Activated CD8-positive, alpha-beta memory T cell treated with anti-CD3 and anti-CD28 coated beads for 1 hour (primary cell): ENCODE measurements at regions not wholly inside any gene's neighbourhood (a gene's known extent, or its start where the extent isn't known, plus 50 kb on each side); places are given as distances from the start of the nearest gene placed in this dataset.

Source experiments
- DNase-seq, 2 donors: peaks; one replicate each; pipeline ENCODE4 v3.0.0-alpha.2; 2020; ENCODE audit warnings: low read depth in 1 of 2; ENCODE audit errors: extremely low read depth in 1 of 2

DNA sequence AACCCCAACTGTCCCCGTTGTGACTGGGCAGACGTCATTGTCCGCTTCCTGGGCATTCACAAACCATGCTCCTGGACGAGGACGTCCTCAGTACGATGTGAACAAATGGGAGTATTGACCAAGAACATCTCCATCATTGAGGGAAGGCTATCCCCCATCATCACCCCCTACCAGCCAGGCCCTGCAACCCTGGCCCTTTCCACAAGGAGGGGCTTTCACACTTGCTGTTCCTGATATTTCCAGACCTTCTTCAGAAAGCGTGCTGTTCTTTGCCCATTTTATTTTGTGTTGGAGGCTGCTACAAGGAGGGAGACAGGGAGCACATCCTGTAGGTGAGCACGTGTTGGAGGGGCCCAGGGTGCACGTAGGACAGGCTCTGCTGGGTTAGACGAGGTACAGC lies 277.0 kb upstream of the LRRC3B start:
- no peak for DNase-seq

DNA sequence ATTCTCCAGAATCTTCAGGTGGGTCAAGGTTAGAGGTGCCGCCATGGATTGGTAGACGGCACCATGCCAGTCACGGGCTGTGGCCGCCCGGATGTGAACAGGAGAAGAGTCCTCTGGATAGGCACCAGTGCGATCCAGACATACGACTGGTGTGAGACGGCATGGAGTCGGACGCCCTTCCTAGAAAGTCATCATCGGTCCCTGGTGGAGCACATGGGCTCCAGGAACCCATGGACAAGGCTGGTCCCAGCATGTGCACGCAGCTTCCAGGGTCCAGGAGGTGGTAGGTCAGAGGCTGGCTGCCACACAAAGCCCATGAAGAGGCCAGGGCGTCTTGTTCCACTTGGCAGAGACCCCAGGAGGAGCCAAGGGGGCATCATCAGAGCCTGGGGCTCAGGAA lies 276.1 kb upstream of the LRRC3B start:
- DNase-seq: no peak

DNA sequence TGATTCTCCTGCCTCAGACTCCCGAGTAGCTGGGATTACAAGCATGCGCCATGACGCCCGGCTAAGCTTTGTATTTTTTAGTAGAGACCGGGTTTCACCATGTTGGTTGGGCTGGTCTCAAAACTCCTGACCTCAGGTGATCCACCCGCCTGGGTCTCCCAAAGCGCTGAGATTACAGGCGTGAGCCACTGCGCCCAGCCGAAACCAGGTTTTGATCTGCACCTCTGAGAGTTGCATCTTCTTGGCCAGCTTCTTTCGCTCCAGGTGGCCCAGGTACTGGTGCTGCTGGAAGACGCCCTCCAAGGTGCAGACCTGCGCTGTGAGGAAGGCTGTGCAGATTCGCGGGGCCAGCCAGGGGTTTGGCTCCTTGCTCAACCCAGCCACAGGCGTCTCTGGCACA lies 275.4 kb upstream of the LRRC3B start:
- DNase-seq: no peak

DNA sequence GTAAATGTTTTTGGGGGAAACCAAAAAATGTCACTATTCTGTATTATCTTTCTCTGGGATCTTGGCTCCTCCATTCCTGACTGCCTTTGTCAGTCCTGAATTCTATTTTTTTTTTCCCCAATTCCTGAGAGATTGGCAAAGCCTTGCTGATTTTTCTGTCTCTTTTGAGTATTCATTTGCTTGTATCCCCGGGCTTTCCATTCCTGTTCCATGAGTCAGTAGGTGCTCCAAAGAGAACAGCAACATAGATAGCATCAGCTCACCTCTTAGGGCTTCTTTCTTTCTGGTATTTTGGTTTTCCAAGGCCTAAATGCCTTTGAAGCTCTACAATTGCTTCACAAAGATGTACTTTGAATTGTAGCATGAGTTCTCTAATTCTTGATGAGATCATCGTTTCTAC lies 271.7 kb upstream of the LRRC3B start:
- DNase-seq: no peak

DNA sequence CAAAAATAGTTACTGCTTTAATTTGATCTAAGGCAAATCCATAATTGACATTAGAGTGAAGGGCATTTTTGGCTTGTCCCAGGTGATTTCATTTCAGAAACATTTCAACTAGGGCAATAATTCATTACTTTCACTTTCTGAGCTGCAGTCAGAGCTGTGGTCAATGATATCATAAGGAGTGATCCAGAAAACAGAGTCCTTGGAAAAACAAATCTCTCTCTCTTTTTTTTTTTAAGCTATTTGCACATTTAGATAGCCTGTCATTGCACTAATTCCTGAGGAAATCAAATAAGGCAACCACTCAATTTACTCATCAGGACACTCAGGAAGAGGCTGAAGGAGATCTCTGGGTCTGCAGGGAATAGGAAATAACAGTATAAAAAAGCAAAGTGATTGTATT lies 269.5 kb upstream of the LRRC3B start:
- DNase-seq: no peak

DNA sequence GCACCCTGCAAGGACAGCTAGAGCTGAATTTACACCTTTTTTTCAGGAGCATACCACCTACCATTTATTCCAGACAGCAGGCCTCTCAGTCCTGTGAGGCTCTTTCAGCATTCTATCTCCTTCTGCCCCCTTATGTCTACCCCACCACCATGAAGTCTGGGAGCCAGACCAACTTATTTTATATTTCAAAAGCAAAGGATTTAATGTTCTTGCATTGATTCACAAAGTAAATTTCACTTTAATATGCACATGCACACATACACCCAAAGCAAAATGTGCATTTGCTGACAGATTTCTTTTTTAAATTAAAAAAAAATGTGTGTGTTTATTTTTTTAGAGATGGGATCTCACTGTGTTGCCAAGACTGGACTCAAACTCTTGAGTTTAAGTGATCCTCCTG lies 264.2 kb upstream of the LRRC3B start:
- DNase-seq: no peak

DNA sequence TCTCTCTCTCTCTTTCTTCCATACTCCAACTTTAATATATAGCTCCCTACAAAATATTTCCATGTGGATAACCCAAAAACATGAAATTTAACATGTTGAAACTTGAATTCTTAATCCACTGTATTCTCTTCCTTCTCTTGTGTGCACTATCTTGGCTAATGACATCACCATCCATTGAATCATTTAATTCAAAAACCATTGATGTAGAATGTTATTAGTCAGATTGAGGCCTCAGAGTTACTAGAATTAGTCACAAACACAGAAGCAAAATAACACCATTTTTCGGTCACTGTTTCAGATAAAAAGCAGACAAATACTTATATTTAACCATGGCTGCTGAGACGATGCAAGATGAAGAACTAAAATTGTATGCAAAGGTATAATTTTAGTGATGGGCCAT lies 256.9 kb upstream of the LRRC3B start:
- DNase-seq: no peak

DNA sequence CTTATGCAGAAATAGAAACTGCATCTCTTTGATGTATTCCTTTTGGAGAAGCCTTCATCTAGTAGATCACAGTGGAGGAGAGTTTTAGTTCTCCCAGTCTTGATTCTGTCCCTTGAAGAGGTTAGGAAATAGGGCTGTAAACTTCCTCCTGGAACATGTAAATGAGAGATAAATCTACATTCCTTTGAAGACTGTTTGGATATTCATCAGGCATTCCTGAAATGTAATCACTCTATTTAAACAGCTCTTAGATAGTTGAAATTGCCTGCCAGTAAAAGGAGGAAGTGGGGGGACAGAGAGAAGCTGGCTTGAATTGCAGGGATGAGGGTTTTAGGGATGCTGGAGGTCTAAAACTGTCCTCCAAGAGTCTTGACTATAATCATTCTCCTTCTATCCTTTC lies 254.3 kb upstream of the LRRC3B start:
- no peak for DNase-seq

DNA sequence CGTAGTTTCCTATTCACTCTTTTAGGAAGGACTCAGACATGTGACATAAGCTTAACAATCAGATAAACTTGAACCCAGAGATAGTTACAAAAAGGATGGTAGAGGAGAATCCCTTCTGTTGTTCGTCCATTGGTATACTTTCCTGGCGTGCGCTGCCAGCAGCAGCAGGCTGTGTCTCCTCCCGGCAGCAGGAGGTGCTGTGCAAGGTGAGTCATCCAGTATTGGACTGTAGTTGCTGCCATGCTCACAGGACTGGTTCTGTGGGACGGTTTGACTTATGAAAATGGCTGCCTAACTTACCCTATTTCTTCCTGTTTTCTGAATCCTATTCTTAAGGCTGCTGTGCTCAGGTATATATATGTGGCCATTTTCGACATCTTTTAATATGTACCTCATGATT lies 253.4 kb upstream of the LRRC3B start:
- no peak for DNase-seq

DNA sequence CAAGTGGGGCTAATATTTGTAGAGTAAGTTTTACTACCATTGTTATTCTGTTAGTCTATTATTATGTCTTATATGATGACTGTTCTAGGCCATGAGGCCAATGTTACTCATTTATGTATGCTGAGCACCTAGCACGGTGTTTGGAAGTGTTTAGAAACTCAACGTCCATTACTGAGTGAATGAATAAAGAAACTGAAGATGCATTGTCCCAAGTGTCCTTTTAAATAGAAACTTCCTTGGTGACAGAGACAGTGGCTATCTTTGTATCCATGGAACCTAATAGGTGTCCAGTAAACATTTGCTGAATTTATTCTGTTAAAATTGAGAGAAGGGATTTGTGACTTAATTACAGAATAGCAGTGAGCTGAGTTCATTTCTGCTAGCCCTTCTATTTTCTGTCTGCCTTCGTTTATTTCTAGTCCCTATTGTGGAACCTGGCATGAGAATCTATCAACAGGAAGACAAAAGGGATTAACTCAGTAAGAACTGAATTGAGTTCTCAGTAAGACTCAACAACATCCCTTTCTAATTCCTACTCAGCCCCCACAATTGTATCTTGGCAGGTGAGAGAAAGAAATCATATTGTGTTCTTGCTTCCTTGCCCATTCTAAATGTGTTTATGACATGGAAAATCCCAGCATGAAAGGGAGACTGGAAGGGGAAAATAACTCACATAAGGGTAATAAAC lies 246.6 kb upstream of the LRRC3B start:
- no peak for DNase-seq

DNA sequence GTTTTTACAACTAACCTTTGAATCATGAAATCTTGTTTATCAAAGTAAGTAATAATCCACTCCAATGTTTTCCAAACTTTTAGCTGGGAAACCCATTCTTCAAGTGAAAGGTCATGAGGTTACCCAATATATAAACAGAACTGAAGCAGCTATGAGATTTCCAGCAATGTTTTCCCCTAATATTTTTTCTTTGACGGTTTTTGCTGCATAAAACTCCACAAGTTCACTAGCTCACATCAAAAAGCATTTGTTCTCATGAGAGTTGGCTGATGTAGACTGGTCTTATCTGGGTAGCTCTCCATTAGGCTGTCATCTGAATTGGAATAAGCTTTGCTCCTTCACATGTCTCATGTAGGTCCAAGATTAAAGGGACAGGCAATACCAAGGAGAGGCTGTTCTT lies 241.2 kb upstream of the LRRC3B start:
- DNase-seq: no peak

DNA sequence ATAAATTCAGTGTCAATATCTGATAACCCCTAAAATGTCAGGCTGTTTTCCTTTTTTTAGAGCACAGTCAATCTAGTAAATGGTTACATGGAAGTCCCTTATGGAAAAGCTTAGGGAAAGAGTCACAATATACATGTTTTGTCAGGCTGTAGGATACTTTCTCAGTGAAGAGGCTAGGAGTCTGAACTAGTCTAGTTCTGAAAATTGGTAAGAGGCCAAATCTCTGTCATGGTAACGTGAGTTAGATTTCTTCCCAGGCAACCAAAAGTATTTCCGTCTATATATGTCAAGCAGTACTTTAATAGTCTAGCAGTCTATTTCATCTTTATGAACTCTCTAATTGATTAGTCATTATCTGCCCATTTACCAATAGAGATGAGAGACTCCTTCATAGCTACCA lies 215.9 kb upstream of the LRRC3B start:
- no peak for DNase-seq

DNA sequence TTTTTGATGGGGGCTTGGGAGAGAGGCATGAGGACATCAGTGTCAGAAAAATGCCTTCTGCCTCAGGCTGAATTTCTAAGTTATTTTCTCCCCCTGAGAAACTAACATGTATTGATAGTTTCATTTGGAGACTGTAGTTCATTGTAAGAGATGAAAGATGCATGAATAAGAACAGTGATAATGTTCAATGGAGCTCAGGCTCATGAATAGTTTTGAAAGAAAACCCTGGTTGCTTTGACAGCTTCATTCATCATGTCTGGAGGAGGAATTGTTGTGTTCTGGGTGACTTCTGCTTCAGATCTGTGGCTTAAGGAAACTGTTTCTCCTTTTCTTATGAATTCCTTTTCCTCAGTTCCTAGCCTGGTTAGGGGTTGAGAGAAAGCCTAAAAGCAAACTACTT lies 204.0 kb upstream of the LRRC3B start:
- no peak for DNase-seq

DNA sequence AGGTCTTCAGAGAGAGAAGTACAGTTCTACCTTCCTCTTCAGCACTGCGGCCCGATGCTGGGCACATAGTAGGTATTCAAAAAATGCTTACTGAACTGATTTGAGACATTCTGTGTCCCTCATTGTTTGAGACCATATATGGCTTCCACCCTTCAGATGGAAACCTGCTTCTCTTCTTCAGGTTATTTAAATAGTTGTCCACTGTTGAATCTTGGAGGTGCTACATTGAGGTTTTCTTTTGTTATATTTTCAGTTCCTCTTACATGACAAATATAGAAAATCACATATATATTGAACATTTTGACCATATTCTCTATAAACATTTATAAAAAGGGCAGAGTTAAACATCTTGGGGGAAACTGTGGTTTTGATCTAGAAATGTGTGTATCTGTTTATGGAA lies 200.2 kb upstream of the LRRC3B start:
- DNase-seq: no peak

DNA sequence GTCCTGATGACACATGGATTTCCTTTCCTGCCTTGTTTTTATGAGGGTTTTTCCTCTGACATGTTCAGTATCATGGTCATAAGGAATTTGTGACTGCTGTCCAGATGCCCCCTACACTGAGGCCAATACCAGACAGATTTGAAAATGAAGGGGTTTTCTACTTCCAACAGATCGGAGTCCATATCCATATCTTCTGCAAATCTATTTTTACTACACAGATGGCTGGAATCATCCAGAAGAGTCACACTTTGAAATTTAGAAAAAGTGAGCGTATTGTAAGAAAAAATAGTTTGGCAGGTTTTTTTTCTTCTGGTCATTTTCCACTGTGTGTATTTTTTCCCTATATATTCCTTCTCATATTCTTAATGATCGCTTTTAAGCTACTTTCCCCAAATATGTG lies 197.5 kb upstream of the LRRC3B start:
- DNase-seq: no peak

DNA sequence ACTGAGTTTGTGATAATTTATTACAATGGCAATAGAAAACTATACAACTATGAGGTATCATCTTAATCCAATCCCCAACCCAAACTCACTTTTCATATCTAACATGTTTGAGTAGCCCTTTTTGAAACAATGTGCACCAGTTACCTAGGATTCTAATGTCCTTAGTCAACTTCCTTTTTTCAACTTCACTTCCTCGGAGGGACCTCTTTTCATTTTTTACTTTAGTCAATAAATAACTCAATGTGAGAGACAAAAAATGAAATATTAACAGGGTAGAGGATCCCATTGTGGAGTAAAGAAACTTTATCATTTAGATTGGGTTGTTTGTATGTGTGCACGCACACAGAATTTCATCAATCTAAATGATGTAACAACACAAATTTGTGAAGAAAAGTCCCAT lies 193.6 kb upstream of the LRRC3B start:
- DNase-seq: no peak

DNA sequence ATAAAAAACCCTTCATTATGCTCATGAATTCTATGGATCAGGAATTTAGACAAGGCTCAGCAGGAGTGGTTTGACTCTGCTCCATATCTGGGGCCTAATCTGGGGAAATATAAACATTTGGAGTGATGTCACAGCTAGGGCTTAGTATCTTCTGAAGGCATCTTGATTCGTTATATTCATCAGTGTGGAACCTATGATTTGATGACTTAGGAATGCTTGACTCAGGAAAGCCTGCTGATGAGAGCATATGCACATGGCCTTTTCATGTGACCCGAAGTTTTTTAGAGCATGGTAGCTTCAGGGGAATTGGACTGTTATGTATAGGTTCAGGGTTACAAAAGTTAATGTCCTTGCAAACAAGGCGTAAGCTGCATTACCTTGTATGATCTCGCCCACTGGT lies 184.9 kb upstream of the LRRC3B start:
- DNase-seq: no peak

DNA sequence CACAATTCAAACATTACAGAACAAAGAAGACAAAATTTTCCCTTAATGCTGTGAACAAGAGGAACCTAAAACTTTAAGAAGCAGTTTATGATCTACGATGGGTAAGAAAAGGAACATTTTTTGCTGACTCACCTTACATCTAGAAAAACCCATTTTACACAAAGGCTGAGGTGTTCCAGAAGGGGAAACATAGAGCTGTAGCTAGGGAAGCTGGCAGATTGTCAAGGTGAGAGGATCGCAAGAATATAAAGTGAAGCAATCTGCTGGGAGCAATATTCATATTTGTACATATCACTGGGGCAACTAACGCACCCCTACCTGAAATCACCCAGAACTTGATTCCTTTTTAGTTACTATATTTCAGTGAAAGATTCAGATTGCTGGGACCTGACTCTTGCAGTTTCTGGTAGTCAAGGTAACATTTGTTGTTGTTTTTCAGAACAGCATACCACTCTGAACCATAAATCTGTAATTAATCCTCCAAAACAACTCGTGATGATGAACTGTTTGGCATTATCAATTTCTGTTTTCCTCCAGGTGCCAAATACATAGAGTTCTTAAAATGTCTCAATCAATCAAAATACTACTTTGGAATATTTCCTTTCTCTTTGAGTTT lies 184.1 kb upstream of the LRRC3B start:
- DNase-seq: no peak

DNA sequence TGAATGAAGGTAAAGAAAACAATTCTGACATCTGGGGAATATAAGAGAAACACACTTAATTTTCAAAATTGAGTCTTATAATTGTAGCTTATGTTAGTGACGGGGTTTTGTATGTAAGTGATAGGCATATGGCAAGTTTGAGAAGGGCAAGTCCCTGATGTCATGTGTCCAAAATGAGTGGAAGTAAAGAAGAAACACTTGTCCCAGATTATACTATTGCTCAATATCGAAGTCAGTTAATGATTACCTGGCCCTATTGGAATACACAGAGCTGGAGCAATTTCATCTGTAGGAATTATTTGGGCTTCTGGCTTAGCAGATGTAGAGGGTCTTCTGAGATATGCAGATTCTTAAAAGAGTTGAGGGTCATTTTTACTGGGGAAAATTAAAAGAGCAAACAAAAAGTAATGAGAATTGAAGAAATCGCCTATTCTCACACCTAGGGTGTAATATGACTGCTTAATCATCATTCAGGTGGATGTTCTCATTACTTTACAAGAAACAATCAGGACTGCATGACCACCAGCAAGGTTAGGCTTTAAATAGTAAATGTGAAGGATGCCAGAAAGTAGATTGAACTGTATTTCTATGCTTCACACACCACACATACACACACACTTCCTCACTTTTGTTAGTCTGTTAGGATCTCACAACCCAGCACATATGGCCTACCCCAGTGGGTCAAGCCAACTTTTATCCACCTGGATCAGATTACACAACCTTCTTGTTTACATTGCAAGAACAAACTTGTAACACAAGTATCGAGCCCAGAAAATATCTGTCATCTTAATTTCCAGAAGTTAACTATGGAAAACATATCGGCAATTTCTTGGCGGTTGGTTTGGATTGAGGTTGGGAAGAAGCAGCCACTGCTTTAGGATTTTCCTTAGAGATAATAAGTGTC lies 183.3 kb upstream of the LRRC3B start:
- no peak for DNase-seq

DNA sequence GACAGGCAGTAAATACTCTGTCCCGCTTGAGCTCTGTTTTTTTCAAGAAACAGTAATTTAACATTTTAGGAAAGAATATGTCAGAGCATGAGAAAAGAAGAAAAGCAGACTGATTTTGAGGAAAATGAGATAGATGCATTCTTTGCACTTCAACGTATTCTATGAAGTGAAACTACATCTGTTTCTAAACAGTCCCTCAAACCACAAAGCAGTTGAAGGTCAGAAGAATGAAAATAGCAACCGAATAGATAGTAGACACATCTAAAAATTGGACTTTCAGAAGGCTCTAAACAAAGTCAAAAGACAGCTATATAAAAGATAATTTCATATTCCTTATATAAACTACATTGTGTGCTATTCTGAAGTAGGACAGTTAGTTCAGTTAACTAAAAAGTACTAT lies 172.6 kb upstream of the LRRC3B start:
- no peak for DNase-seq

DNA sequence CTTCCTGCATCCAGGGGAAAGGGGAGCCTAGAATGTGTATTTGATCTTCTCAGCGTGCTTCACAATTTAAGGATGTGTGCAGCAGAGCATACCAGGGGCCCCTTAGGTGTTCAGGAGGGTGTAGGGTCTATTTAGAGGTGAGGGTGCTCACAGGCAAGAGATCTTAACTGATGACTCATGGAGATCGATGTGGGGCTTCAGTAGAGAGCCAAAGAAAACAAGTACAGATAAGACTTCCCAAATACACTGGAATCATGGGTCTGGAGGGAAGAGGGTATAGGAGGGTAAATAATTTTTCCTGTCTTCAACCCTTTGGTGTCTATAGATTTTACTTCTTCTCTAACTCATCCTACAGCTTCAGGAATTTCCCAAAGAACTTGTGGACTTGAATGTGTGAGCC lies 170.2 kb upstream of the LRRC3B start:
- no peak for DNase-seq

DNA sequence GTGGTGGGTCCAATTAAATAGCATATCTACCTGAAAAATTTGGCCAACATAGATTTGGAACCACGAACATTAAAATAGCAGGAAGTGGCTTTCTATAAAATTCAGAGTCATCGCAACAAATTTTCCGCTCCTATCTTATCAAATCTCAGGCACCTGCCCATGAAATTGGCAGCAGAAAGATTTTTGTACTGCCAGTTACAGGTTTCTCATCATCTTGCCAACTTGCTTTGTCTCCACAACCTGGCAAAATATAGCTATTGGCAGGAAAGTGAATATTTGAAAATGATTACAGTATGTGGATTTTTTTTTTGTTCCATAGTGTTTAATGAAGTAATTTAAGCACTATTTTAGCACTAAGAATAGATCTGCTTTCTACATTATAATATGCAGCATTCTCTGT lies 161.6 kb upstream of the LRRC3B start:
- DNase-seq: no peak
